HG02763 (cell line): ENCODE measurements at regions not wholly inside any gene's neighbourhood (a gene's known extent, or its start where the extent isn't known, plus 50 kb on each side); places are given as distances from the start of the nearest gene placed in this dataset.
A peak's percentile ranks its signal among the peaks of the same experiment; 100 is the strongest.

Experiments used
- ATAC-seq: cut with Tn5 transposase; IDR thresholded peaks from one replicate; pipeline ENCODE4 v1.9.1; 2021; ENCODE audit warnings: mild to moderate bottlenecking, moderate library complexity; ENCODE audit not compliant: unreplicated experiment

DNA sequence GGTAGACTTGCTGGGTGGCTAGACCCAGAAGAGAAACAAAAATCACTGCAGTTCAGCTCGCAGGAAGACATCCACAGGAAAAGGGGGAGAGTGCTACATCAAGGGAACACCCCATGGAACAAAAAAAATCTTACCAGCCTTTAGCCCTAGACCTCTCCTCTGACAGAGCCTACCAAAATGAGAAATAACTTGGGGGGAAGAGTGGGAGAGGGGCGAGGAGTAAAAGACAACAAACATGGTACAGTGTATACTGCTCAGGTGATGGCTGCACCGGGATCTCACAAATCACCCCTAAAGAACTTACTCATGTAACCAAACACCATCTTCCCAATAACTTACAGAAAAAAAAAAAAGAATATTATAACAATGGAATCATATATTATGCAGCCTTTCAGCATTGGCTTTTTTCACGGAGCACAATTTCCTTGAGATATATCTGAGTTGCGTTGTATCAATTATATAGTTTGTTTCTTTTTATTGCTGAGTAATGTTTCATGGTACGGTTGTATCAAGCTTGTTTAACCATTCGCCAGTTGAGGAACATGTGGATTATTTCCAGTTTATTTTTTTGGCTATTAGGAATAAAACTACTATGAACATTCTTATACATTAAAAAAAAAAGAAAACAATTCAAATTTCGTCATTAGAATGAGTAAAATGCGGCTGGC, 90.9 kb downstream of the ZNF280B start:
- ATAC-seq, result no peak

GRCh38 chr22:22418163-22418549, 90.4 kb downstream of the ZNF280B start:
- no peak for ATAC-seq

DNA sequence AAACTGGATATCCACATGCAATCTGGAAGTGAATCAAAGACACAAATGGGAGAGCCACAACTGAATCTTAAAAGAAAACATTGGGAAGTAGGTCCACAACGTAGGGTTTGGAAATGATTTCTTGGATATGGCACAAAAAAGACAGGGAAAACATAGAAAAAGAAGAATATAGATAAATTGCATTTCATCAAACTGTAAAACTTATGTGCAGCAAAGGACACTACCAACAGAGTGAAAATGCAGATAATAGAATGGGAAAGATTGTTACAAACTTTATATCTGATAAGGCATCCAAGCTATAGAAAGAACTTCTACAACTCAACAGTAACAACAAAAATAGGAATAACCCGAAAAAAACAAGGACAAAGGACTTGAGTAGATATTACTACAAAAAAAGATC, 89.6 kb downstream of the ZNF280B start:
- no peak for ATAC-seq

DNA sequence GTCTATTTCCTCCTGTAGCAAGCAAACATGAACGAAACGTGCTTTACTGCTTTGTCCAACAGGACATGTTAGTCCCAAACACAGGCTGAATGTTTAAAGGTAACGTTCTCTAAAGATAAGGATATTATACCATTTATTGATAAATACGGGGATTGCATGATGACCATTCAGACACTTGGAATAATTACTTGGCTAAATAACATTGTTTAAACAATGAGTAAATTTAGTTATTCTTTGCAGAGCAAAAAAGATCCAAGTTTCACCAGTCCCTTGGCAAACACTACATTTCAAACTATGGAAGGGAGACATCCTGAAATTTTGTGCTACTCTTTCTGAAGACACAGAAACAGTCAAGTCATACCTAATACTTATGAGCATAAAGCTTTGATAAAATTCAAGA, 88.0 kb downstream of the ZNF280B start:
- ATAC-seq, result no peak

GRCh38 chr22:22421392-22421791, 87.2 kb downstream of the ZNF280B start:
- no peak for ATAC-seq

GRCh38 chr22:22422629-22423112, 85.9 kb downstream of the ZNF280B start:
- ATAC-seq, result peak; percentile 83

DNA sequence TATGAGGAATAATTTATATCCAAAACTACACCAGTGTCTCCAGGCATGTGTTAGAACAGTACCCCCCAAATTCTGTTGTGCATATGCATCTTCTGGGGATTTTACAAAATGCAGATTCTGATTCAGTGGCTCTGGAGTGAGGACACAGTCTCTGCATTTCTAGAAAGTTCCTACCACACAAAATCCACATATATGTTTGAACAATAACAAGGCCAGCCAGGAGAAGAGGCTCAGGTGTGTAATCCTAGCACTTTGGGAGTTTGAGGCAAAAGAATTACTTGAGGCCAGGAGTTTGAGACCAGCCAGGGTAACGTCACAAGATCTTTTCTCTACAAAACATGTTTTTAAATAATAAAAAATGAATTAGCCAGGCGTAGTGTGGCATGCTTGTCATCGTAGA, 84.9 kb downstream of the ZNF280B start:
- no peak for ATAC-seq

DNA sequence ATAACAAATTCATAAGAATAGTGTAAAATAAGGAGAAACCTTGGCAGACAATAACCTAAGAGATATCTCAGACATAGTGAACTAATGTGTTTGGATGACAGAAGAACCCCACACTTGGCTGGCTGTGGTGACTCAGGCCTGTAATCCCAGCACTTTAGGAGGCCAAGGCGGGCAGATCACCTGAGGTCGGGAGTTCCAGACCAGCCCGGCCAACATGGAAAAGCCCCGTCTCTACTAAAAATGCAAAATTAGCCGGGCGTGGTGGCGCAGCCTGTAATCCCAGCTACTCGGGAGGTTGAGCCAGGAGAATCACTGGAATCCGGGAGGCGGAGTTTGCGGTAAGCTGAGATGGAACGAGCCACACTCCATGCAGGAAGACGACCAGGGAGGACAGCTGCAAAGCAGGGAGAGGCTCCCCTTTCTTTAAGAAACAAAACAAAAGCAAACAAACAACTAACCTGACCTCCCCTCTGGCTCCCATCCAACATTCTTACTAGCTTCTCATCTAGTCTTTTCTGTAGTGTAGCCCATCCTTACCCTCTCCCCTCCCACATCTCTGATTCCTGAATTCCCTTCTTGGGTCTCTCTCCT, 84.2 kb downstream of the ZNF280B start:
- ATAC-seq, result no peak

DNA sequence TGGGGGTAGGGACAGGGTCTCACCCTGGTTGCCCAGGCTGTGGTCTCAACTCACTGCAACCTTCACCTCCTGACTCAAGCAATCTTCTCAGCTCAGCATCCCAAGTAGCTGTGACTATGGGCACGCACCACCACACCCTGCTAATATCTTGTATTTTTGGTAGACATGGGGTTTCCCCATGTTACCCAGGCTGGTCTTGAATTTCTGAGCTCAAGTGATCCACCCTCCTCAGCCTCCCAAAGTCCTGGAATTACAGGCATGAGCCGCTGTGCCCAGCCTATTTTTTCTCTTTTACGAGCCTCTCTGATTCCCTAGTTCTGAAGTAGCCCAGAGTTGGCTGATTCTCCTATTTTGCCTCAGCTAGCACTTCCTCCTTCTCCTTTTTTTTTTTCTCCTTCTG, 83.6 kb downstream of the ZNF280B start:
- no peak for ATAC-seq

DNA sequence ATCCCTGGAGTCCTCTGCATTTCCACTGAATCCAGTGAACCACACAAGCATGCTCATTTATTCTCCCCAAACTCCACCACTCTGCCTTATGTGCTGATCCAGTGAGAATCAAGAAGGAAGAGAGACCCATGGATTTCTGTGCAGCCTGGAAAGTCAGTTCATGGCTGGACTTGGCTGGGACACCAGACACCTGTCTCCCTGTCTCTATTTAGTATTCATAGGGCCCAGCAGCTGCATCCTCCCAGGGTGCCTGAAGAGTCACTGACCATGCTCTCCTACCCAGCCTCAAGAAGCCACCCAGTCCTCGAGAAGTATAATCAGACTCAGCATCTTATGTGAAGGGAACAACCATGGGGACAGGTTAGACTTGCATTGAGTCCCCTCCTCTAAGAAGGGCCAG, 83.2 kb downstream of the ZNF280B start:
- no peak for ATAC-seq

- no peak for ATAC-seq
Observed at GRCh38 chr22:22425783-22426624, 82.5 kb downstream of the ZNF280B start.

- ATAC-seq, result no peak
Observed at GRCh38 chr22:22427542-22428065, 80.9 kb downstream of the ZNF280B start.

- ATAC-seq, result no peak
Observed at GRCh38 chr22:22428222-22429098, 80.1 kb downstream of the ZNF280B start.

- ATAC-seq, result no peak
Observed at GRCh38 chr22:22429369-22430108, 79.0 kb downstream of the ZNF280B start.

GRCh38 chr22:22430111-22430820, 78.3 kb downstream of the ZNF280B start:
- no peak for ATAC-seq

DNA sequence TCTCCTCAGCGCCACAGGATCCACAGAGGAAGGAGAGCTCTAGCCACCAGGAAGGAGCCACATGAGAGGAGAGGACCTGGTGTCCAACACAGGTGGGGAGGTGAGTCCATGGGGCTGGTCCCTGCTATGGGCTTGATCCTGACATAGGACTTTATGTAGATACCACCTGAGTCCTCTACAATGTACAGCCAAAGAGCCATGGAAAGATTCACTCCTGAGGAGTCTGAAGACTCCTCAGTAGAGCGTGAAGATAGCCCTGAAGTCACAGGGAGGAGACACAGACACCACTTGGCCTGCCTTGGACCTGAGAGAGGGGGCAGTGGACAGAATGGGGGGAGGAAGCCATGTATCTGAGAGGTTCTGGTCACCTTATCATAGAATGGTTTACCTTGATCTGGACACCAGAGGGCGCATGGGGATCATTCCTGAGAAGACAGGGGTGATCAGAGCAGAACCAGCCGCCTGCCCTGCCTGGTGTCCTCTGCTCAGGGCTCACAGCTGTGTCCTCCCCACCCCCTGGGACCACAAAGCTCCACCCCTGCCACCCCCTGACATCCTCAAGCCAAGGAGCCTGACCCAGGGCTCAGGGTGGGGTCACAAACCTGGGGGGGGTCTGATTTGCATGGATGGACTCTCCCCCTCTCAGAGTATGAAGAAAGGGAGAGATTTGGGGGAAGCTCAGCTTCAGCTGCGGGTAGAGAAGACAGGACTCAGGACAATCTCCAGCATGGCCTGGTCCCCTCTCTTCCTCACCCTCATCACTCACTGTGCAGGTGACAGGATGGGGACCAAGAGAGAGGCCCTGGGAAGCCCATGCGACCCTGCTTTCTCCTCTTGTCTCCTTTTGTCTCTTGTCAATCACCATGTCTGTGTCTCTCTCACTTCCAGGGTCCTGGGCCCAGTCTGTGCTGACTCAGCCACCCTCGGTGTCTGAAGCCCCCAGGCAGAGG, 77.0 kb downstream of the ZNF280B start:
- no peak for ATAC-seq

DNA sequence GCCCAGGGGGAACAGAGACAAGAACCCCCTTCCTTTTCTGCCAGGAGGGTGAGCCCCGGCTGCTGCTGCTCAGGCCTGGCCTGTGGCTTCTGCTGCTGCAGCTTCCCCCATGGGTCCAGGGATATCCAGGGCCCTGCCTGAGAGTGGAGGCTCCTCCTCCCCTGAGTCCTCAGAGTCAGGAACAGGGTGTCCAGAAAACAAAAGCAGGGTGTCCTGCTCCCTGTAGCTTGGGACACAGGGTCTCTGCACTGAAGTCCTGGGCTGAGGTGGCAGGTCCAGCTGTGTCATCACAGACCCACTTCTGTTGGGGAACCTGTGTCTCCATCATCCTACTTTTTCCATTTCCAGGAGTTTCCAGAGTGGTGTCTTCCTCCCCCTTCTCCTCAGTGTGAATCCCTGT, 76.1 kb downstream of the ZNF280B start:
- no peak for ATAC-seq

DNA sequence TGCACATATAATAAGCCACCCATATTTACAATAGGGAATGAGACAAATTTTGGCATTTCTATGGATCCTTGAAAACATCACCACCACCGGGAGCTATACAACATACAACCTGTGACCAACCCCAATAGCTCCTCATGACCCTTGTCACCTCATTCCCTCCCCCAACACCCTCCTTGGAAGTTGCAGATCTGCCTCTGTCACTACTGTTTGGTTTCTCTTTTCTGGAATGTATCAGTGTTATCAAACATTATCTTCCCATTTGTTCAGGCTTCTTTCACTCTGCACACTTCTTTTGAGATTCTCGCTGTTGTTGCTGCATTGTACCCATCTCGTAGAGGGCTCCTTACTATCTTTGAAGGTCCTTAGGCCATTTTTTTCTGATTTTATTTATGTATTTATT, 75.6 kb downstream of the ZNF280B start:
- no peak for ATAC-seq
